ENCODE measurements at regions not wholly inside any gene's neighbourhood (a gene's known extent, or its start where the extent isn't known, plus 50 kb on each side); places are given as distances from the start of the nearest gene placed in this dataset.

DNA sequence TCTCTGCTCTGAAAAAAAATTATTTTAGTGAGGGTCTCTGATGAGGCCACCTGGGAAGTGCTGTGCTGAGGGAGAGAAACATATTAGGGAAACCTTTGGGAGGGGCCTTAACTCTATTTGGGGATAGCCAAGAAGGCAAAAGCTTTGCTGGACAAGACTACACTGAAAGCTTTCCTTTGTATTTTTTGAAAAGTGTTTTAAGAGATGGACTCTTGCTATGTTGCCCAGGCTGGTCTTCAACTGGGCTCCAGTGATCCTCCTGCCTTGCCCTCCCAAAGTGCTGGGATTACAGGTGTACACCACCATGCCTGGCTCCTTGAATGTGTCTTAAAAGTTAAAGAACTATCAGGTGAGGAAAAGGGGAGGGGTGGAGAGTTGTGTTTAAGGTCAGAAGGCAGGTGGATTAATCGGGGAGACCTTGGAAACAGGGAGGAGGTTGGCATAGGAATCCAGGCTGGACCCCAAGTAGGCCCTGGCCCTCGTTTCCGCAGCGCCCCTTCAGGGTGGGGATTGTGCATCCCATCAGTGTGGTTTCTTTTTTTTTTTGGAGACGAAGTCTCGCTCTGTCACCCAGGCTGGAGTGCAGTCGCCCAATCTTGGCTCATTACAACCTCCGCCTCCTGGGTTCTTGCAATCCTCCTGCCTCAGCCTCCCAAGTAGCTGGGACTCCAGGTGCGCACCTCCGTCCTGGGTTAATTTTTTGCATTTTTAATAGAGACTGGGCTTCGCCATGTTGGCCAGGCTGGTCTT, 92.1 kb downstream of the MYCN start:
- no peak overlapping the region for H3K4ac ChIP-seq (replicated peaks; ENCODE audit: insufficient read length, low read depth, low read length)
- 97% methylated on average over 9 of the region's 11 CpGs; no CpG with 5 or more reads in 1 of the 2 experiments for WGBS, 2 experiments (ENCODE audit: extremely low coverage in 1 of 2, insufficient coverage in 1 of 2, insufficient read length in 1 of 2, insufficient replicate concordance in 2 of 2, low coverage in 1 of 2, low lambda C conversion rate in 2 of 2, missing lambda C conversion rate in 1 of 2)
- no peak overlapping the region for H2BK15ac ChIP-seq (ENCODE audit: low read length)
- no peak overlapping the region for H2BK5ac ChIP-seq (ENCODE audit: low read depth, low read length)
- H4K8ac ChIP-seq (ENCODE audit: extremely low read depth, insufficient read depth, low read length) = no peak overlapping the region
- H3K79me1 ChIP-seq (ENCODE audit: low read depth, low read length) = no peaks in the 10 kb centered on the region
- H2AK5ac ChIP-seq (ENCODE audit: low read depth, low read length) = no peak overlapping the region
- no peak overlapping the region for H3K14ac ChIP-seq (ENCODE audit: insufficient read length)
- no peak for DNase-seq (ENCODE audit: low read depth in 1 of 2, low spot score in 2 of 2)
- H3K27me3 ChIP-seq (replicated peaks in 1 of 4; ENCODE audit: control insufficient read depth in 3 of 4, extremely low read depth in 1 of 4, insufficient read depth in 3 of 4, low read length in 3 of 4) = no peaks in the 10 kb centered on the region
- no peak overlapping the region for H4K91ac ChIP-seq (replicated peaks; ENCODE audit: insufficient read length, low read length)
- no peaks in the 10 kb centered on the region for H4K20me1 ChIP-seq (replicated peaks in 1 of 2; ENCODE audit: control insufficient read depth in 1 of 2, insufficient read depth in 2 of 2, low read length in 2 of 2)
- no peaks in the 10 kb centered on the region for H3K79me2 ChIP-seq (ENCODE audit: control insufficient read depth in 1 of 2, insufficient read depth in 2 of 2, low read length in 2 of 2)
- no peak overlapping the region for H3K56ac ChIP-seq (replicated peaks; ENCODE audit: insufficient read length, low read depth, low read length)
- peaks cover 2 to 6% (median 4%) of the 10 kb centered on the region in 4 experiments; a peak in 6 of 7 replicates for H3K4me1 ChIP-seq (replicated peaks in 1 of 4; ENCODE audit: control insufficient read depth in 3 of 4, insufficient read depth in 4 of 4, low read length in 3 of 4)
- no peak overlapping the region for H3K4me3 ChIP-seq (ENCODE audit: extremely low read depth in 1 of 4, insufficient read depth in 2 of 4, low read depth in 3 of 4, low read length in 4 of 4)
- no peak overlapping the region for H4K5ac ChIP-seq (ENCODE audit: insufficient read length, low read depth, low read length)
- no peak overlapping the region for H3K27ac ChIP-seq (ENCODE audit: low read depth, low read length)
- no peak overlapping the region for H2AFZ ChIP-seq (ENCODE audit: low read length)
- no peak overlapping the region for H3K23ac ChIP-seq (ENCODE audit: insufficient read length)
- CTCF ChIA-PET (ENCODE audit: partially characterized antibody) = interaction anchor here (0.9 to 7.3 kb wide), 15 partner anchors 10 to 284 kb away, joined by 3 to 120 read pairs (median 6); no protein-coding TSS in a partner anchor
- no peak overlapping the region for H2BK120ac ChIP-seq (replicated peaks; ENCODE audit: low read depth, low read length)
- H3K18ac ChIP-seq (ENCODE audit: extremely low read depth, low read length) = no peak overlapping the region
- no peaks in the 10 kb centered on the region; the same call in 1 of the 2 replicates for H3K23me2 ChIP-seq (ENCODE audit: low read depth, low read length)
- H2BK20ac ChIP-seq (ENCODE audit: low read length) = no peak overlapping the region
- POLR2A ChIA-PET (ENCODE audit: partially characterized antibody) = no interaction called here
- no peak overlapping the region; the same call in 1 of the 2 replicates for H2BK12ac ChIP-seq (ENCODE audit: low read depth, low read length)
- H3K9ac ChIP-seq (replicated peaks in 1 of 4; ENCODE audit: extremely low read depth in 1 of 4, low read depth in 3 of 4, low read length in 3 of 4) = no peak overlapping the region
- H3K36me3 ChIP-seq (ENCODE audit: control insufficient read depth in 2 of 4, insufficient read depth in 4 of 4, low read length in 3 of 4) = no peaks in the 10 kb centered on the region
- no peak overlapping the region for H3K4me2 ChIP-seq (ENCODE audit: insufficient read depth in 1 of 2, low read depth in 2 of 2, low read length in 2 of 2)
- H3K9me3 ChIP-seq (ENCODE audit: insufficient read depth in 2 of 2, low read depth in 1 of 2, low read length in 1 of 2) = no peaks in the 10 kb centered on the region
- no peak for FAIRE-seq
- TF ChIP-seq, protein P1, sequence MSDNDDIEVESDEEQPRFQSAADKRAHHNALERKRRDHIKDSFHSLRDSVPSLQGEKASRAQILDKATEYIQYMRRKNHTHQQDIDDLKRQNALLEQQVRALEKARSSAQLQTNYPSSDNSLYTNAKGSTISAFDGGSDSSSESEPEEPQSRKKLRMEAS (IDR thresholded peaks at IDR 0.05) = no peak
- no peak for TF ChIP-seq TCF12 (IDR thresholded peaks at IDR 0.05; ENCODE audit: low read depth, low read length)
- TF ChIP-seq RFX5 (IDR thresholded peaks at IDR 0.05; ENCODE audit: borderline replicate concordance, low read depth, low read length) = no peak
- no peak for TF ChIP-seq CHD1 (IDR thresholded peaks at IDR 0.05; ENCODE audit: low read depth, low read length)
- TF ChIP-seq CBX5 (IDR thresholded peaks at IDR 0.05; ENCODE audit: low read depth, low read length) = no peak
- no peak for TF ChIP-seq EGR1 (IDR thresholded peaks at IDR 0.05; ENCODE audit: borderline replicate concordance, low read depth, low read length)
- no peak for TF ChIP-seq NANOG (IDR thresholded peaks at IDR 0.05; ENCODE audit: insufficient read depth, low read depth, low read length, poor library complexity, severe bottlenecking)
- no peak for TF ChIP-seq SP1 (IDR thresholded peaks at IDR 0.05; ENCODE audit: low read depth, low read length)
- no peak for TF ChIP-seq PHF8 (conservative IDR thresholded peaks at IDR 0.05; ENCODE audit: low read depth, low read length)
- no peak for TF ChIP-seq EP300 (IDR thresholded peaks at IDR 0.05; ENCODE audit: borderline replicate concordance in 1 of 2, low read depth in 2 of 2, low read length in 2 of 2)
- no peak for TF ChIP-seq GABPA (IDR thresholded peaks at IDR 0.05; ENCODE audit: borderline replicate concordance, insufficient read depth, low read length)
- no peak for TF ChIP-seq SP4 (IDR thresholded peaks at IDR 0.05; ENCODE audit: low read length)
- no peak for TF ChIP-seq JUND (IDR thresholded peaks at IDR 0.05; ENCODE audit: low read length)

Measured in H1 (cell line).